ENCODE measurements at regions not wholly inside any gene's neighbourhood (a gene's known extent, or its start where the extent isn't known, plus 50 kb on each side); places are given as distances from the start of the nearest gene placed in this dataset.
"Not testable (repeated sequence)": the region's sequence is repeated elsewhere in the genome, so short reads cannot be mapped to it uniquely, and the experiment has no call there.

DNA sequence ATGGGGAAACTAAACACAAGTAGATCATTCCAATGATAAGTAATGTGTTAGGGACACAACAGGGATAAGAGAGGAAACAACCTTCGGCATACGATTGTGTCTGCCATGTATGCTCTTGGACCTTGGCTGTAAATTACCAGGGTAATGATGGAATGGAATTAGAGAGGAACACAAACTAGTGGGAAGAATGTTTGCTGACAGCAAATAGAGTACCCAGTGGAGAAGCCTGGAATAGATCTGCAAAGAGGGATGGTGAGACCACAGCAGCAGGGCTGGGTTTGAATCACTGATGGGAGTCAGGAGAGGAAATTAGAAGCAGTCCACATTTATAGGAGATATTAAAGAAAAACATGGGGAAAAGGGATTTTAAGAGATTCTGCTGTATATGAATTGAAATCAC, 172.8 kb downstream of the LRIG3 start:
- no peak overlapping the region for H3K27ac ChIP-seq (ENCODE audit: low read depth in 1 of 2, low read length in 1 of 2)
- H3K27me3 ChIP-seq (ENCODE audit: control insufficient read depth in 2 of 2, insufficient read depth in 1 of 2, low read length in 1 of 2): no peaks in the 10 kb centered on the region
- no peaks in the 10 kb centered on the region for H3K36me3 ChIP-seq (ENCODE audit: control insufficient read depth in 2 of 2, insufficient read depth in 2 of 2, low read length in 1 of 2)
- DNase-seq (ENCODE audit: low read depth in 6 of 9, low spot score in 9 of 9): no peak
- no peaks in the 10 kb centered on the region for H3K4me1 ChIP-seq (ENCODE audit: control insufficient read depth in 2 of 2, insufficient read depth in 2 of 2, low read length in 2 of 2)
- no peaks in the 10 kb centered on the region for H3K9me3 ChIP-seq (ENCODE audit: control insufficient read depth in 2 of 2, insufficient read depth in 1 of 2, low read length in 1 of 2)
- no peak overlapping the region for H3K4me3 ChIP-seq (ENCODE audit: low read length in 2 of 2)
- WGBS: 65% methylated on average over 2 of the region's 2 CpGs

DNA sequence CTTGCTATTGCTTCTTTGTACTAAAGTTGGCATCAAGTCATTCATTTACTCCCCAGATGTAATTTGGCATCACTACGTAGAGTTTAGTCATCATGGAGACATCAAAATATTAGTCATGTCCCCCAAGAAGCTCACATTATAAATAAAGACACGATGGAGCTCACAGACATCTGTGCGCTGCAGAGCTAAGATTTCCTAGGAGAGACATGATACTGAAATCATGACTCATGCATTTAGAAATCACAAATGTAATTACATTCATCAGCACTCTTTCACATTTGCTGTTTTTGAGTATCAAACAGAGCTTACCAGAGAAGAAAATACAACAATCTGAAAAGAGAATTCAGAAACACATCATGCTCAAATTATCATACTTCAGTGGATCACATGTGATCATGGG, 169.8 kb downstream of the LRIG3 start:
- H3K4me1 ChIP-seq (ENCODE audit: control insufficient read depth in 2 of 2, insufficient read depth in 2 of 2, low read length in 2 of 2): no peaks in the 10 kb centered on the region
- H3K9me3 ChIP-seq (ENCODE audit: control insufficient read depth in 2 of 2, insufficient read depth in 1 of 2, low read length in 1 of 2): no peaks in the 10 kb centered on the region
- no peaks in the 10 kb centered on the region for H3K27me3 ChIP-seq (ENCODE audit: control insufficient read depth in 2 of 2, insufficient read depth in 1 of 2, low read length in 1 of 2)
- no peak overlapping the region for H3K4me3 ChIP-seq (ENCODE audit: low read length in 2 of 2)
- DNase-seq (ENCODE audit: low read depth in 6 of 9, low spot score in 9 of 9): no peak
- 89% methylated on average over 3 of the region's 3 CpGs for WGBS
- no peak overlapping the region for H3K27ac ChIP-seq (ENCODE audit: low read depth in 1 of 2, low read length in 1 of 2)
- H3K36me3 ChIP-seq (ENCODE audit: control insufficient read depth in 2 of 2, insufficient read depth in 2 of 2, low read length in 1 of 2): no peaks in the 10 kb centered on the region

DNA sequence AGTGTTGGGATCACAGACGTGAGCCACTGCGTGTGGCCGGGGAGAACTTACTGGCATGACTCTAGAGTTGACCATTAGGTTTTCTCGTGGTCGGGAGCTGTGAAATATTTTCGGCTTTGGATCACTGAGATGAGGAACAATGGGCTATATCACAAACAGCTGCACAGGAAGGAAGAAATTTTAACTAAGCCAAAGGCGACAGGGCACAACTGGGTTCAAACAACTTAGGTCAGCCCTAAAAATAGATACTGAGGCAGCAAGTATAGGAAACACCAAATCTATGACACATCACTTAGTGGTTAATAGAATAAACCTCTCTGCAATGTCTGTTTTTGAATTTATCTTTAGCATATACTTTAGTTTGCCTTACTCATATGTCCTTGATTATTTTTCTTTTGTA, 162.9 kb downstream of the LRIG3 start:
- 56% methylated on average over 7 of the region's 7 CpGs for whole genome bisulfite sequencing
- Histone ChIP-seq H3K27me3 (ENCODE audit: control insufficient read depth in 2 of 2, insufficient read depth in 1 of 2, low read length in 1 of 2) (no peaks in the 10 kb centered on the region), H3K9me3 (ENCODE audit: control insufficient read depth in 2 of 2, insufficient read depth in 1 of 2, low read length in 1 of 2) (peaks cover 0 to 2% of the 10 kb centered on the region in 2 donors), H3K4me3 (ENCODE audit: low read length in 2 of 2) (no peak overlapping the region), H3K27ac (ENCODE audit: low read depth in 1 of 2, low read length in 1 of 2) (no peak overlapping the region), H3K4me1 (ENCODE audit: control insufficient read depth in 2 of 2, insufficient read depth in 2 of 2, low read length in 2 of 2) (no peaks in the 10 kb centered on the region), H3K36me3 (ENCODE audit: control insufficient read depth in 2 of 2, insufficient read depth in 2 of 2, low read length in 1 of 2) (no peaks in the 10 kb centered on the region)
- no peak for DNase-seq (ENCODE audit: low read depth in 6 of 9, low spot score in 9 of 9)

DNA sequence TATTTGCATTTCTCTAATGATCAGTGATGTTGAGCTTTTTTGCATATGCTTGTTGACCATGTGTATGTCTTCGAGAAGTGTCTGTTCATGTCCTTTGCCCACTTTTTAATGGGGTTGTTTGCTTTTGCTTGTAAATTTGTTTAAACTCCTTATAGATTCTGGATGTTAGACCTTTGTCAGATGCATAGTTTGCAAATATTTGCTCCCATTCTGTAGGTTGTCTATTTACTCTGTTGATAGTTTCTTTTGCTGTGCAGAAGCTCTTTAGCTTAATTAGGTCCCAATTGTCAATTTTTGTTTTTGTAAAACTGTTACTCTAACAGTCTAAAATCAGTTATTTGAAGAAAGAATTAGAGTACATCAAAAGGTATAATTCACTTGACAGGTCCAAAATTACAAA, 160.6 kb downstream of the LRIG3 start:
- WGBS: 81% methylated on average over 1 of the region's 1 CpG

DNA sequence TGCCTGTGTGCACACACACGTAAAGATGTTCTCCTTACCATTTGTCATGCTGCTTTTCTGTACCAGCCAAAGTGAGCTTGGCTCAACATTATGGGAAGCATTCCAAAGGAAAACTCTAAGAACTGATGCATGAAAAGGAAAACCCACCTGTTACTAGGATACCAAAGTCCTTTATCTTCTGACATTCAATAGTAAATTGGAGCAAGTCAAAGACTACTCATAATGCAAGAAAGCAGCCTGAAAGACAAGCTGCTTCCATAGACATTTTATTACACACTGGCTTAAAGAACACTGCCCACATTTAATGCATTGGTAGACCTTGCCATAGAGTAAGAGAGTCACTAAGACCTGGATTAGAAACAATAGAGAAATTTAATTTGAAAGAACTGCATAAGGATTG, 159.0 kb downstream of the LRIG3 start:
- no peak overlapping the region for H3K4me3 ChIP-seq (ENCODE audit: low read length in 2 of 2)
- 93% methylated on average over 1 of the region's 1 CpG for WGBS
- H3K36me3 ChIP-seq (ENCODE audit: control insufficient read depth in 2 of 2, insufficient read depth in 2 of 2, low read length in 1 of 2): no peaks in the 10 kb centered on the region
- no peak overlapping the region for H3K27ac ChIP-seq (ENCODE audit: low read depth in 1 of 2, low read length in 1 of 2)
- DNase-seq (ENCODE audit: low read depth in 6 of 9, low spot score in 9 of 9): no peak
- H3K9me3 ChIP-seq (ENCODE audit: control insufficient read depth in 2 of 2, insufficient read depth in 1 of 2, low read length in 1 of 2): peaks cover 0 to 2% of the 10 kb centered on the region in 2 donors
- no peaks in the 10 kb centered on the region for H3K27me3 ChIP-seq (ENCODE audit: control insufficient read depth in 2 of 2, insufficient read depth in 1 of 2, low read length in 1 of 2)
- no peaks in the 10 kb centered on the region for H3K4me1 ChIP-seq (ENCODE audit: control insufficient read depth in 2 of 2, insufficient read depth in 2 of 2, low read length in 2 of 2)

More for the DNA sequence above, 160.6 kb downstream of the LRIG3 start:
- not testable (repeated sequence) for H3K4me3 ChIP-seq (ENCODE audit: low read length in 2 of 2); H3K36me3 ChIP-seq (ENCODE audit: control insufficient read depth in 2 of 2, insufficient read depth in 2 of 2, low read length in 1 of 2); H3K9me3 ChIP-seq (ENCODE audit: control insufficient read depth in 2 of 2, insufficient read depth in 1 of 2, low read length in 1 of 2); H3K27ac ChIP-seq (ENCODE audit: low read depth in 1 of 2, low read length in 1 of 2); H3K4me1 ChIP-seq (ENCODE audit: control insufficient read depth in 2 of 2, insufficient read depth in 2 of 2, low read length in 2 of 2); H3K27me3 ChIP-seq (ENCODE audit: control insufficient read depth in 2 of 2, insufficient read depth in 1 of 2, low read length in 1 of 2); DNase-seq (ENCODE audit: low read depth in 6 of 9, low spot score in 9 of 9)

DNA sequence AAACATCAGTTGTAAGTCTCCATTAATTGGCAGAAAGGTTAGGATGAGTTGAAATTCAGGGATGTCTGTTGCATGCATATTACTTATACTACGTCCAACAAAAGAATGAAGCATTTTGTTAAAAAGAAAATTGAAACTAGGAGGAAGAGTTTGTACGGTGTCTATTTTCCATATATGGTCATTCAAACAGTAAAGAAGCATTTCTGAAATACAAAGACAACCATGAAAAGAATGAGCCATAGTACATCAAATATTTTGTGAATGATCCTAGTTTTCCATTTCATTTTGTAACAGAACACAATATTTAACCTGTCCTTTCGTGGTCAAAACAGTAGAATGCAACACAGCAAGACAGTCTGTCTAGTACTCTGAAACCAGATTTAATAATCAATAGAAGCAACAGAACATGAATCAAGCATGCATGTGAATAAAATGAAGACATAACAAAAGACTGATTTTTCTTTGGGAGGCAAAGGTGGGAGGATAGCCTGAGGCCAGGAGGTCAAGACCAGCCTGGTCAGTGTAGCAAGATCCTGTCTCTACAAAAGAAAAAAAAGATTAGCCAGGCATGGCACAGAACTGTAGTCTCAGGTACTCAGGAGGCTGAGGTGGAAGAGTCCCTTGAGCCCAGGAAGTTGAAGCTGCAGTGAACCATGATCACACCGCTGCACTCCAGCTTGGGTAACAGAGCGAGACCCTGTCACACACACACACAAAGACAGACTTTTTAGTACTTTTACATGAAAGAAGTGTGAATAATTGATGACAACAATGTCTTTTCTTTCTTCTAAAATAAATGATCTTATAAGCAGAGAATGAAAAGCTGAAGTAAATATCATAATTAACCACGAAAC, 156.0 kb downstream of the LRIG3 start:
- Histone ChIP-seq H3K27me3 (ENCODE audit: control insufficient read depth in 2 of 2, insufficient read depth in 1 of 2, low read length in 1 of 2) (no peaks in the 10 kb centered on the region), H3K4me3 (ENCODE audit: low read length in 2 of 2) (no peak overlapping the region), H3K9me3 (ENCODE audit: control insufficient read depth in 2 of 2, insufficient read depth in 1 of 2, low read length in 1 of 2) (no peaks in the 10 kb centered on the region), H3K27ac (ENCODE audit: low read depth in 1 of 2, low read length in 1 of 2) (no peak overlapping the region), H3K36me3 (ENCODE audit: control insufficient read depth in 2 of 2, insufficient read depth in 2 of 2, low read length in 1 of 2) (no peaks in the 10 kb centered on the region), H3K4me1 (ENCODE audit: control insufficient read depth in 2 of 2, insufficient read depth in 2 of 2, low read length in 2 of 2) (no peaks in the 10 kb centered on the region)
- DNase-seq (ENCODE audit: low read depth in 6 of 9, low spot score in 9 of 9): no peak
- WGBS: 78% methylated on average over 6 of the region's 6 CpGs

DNA sequence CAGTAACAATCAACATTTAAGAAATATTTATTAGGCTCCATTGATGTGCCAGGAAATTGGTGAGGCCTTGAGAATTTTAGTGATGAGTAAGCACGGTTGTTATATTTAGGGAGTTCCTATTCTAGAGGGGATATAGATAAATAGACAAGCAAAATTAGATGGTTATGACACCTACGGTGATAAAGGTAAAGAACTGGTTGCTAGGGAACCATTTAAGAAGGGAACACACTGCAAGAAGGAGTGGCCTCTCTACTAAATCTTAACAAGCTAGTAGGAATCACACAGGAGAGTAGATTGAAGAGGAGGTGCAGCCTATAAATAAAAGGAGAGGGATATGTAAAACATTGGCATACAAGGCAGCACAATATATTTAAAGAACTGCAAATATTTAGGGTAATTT, 155.2 kb downstream of the LRIG3 start:
- DNase-seq (ENCODE audit: low read depth in 6 of 9, low spot score in 9 of 9): no peak
- no peak overlapping the region for H3K4me3 ChIP-seq (ENCODE audit: low read length in 2 of 2)
- H3K27ac ChIP-seq (ENCODE audit: low read depth in 1 of 2, low read length in 1 of 2): no peak overlapping the region
- no peaks in the 10 kb centered on the region for H3K27me3 ChIP-seq (ENCODE audit: control insufficient read depth in 2 of 2, insufficient read depth in 1 of 2, low read length in 1 of 2)
- H3K36me3 ChIP-seq (ENCODE audit: control insufficient read depth in 2 of 2, insufficient read depth in 2 of 2, low read length in 1 of 2): no peaks in the 10 kb centered on the region
- 90% methylated on average over 2 of the region's 2 CpGs for WGBS
- H3K9me3 ChIP-seq (ENCODE audit: control insufficient read depth in 2 of 2, insufficient read depth in 1 of 2, low read length in 1 of 2): no peaks in the 10 kb centered on the region
- no peaks in the 10 kb centered on the region for H3K4me1 ChIP-seq (ENCODE audit: control insufficient read depth in 2 of 2, insufficient read depth in 2 of 2, low read length in 2 of 2)

DNA sequence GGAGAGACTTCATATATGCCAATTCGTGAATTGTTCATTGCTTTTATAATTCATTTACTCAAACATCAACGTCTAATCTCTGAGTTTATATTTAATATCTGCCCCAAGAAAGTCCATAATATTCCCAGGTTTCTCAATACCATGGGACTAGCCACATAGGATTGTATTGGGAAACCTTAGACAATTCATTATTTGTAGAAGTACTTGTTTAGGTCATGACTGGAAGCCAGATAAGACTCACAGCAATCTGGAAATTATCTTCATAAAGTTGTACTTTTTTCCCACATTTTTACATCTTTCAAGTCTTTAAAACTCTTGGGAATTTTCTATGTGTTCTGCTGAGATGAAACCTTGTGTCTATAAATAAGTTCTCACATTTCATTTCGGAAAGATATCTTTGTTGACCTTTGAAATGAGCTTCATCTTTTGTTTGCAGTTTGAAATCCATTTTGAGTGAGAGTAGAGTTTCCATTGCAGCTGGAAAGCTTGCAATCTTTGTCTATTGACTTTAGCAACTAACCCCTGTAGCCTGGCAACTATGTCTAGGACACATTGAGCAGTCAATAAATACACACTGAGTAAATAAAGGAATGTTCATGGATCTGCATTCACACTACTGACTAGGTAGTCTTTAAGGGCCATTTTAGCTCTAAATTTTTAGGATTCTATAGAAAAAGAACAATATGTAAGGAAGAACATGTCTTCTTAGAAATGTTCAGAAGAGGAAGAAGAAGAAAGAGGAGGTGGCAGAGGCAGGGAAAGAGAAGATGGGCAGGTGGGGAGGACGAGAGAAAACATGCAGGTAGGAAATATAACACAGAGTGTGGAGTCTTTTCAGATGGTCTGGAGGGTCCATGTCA, 154.4 kb downstream of the LRIG3 start:
- H3K4me1 ChIP-seq (ENCODE audit: control insufficient read depth in 2 of 2, insufficient read depth in 2 of 2, low read length in 2 of 2): no peaks in the 10 kb centered on the region
- H3K27ac ChIP-seq (ENCODE audit: low read depth in 1 of 2, low read length in 1 of 2): no peak overlapping the region
- H3K4me3 ChIP-seq (ENCODE audit: low read length in 2 of 2): no peak overlapping the region
- DNase-seq (ENCODE audit: low read depth in 6 of 9, low spot score in 9 of 9): no peak
- H3K36me3 ChIP-seq (ENCODE audit: control insufficient read depth in 2 of 2, insufficient read depth in 2 of 2, low read length in 1 of 2): no peaks in the 10 kb centered on the region
- 84% methylated on average over 4 of the region's 4 CpGs for WGBS
- H3K9me3 ChIP-seq (ENCODE audit: control insufficient read depth in 2 of 2, insufficient read depth in 1 of 2, low read length in 1 of 2): no peaks in the 10 kb centered on the region
- H3K27me3 ChIP-seq (ENCODE audit: control insufficient read depth in 2 of 2, insufficient read depth in 1 of 2, low read length in 1 of 2): no peaks in the 10 kb centered on the region

DNA sequence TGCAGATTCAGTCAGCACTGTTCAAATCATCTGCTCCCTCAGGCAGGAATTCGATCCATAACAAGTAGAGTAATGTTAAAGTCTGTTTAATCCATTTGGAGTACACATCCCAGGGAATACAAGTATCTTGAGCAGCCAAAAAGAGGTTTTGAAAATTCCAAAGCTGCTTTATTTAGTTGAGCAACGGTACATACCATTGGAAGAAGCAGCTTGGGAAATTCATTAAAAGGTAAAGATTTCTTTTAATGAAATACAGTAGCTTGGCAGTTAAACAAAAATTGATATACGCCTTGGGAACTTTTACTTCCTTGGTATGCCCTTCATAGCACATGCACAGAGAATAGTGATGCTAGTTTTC, 153.8 kb downstream of the LRIG3 start:
- no peaks in the 10 kb centered on the region for H3K9me3 ChIP-seq (ENCODE audit: control insufficient read depth in 2 of 2, insufficient read depth in 1 of 2, low read length in 1 of 2)
- no peak overlapping the region for H3K27ac ChIP-seq (ENCODE audit: low read depth in 1 of 2, low read length in 1 of 2)
- no peaks in the 10 kb centered on the region for H3K27me3 ChIP-seq (ENCODE audit: control insufficient read depth in 2 of 2, insufficient read depth in 1 of 2, low read length in 1 of 2)
- WGBS: 56% methylated on average over 3 of the region's 3 CpGs
- H3K4me1 ChIP-seq (ENCODE audit: control insufficient read depth in 2 of 2, insufficient read depth in 2 of 2, low read length in 2 of 2): no peaks in the 10 kb centered on the region
- no peak overlapping the region for H3K4me3 ChIP-seq (ENCODE audit: low read length in 2 of 2)
- DNase-seq (ENCODE audit: low read depth in 6 of 9, low spot score in 9 of 9): no peak
- no peaks in the 10 kb centered on the region for H3K36me3 ChIP-seq (ENCODE audit: control insufficient read depth in 2 of 2, insufficient read depth in 2 of 2, low read length in 1 of 2)

Data from thymus (tissue), 11 donors.